HepG2 (cell line): ENCODE measurements at regions not wholly inside any gene's neighbourhood (a gene's known extent, or its start where the extent isn't known, plus 50 kb on each side); places are given as distances from the start of the nearest gene placed in this dataset.

Experiments used
- ATAC-seq: fragments of 200-7000 bp; cut with Tn5 transposase; 3 replicates; pipeline ENCODE4 v1.9.1; 2020; ENCODE audit warnings: mild to moderate bottlenecking, moderate library complexity
- BruUV-seq: library from RNA; stranded (reverse); fragments of 400-500 nt; replicated peaks from 2 replicates; lab custom pipeline; 2021; lab: Mats Ljungman, UMichigan
- CTCF ChIA-PET: fragments of 300-600 bp; formaldehyde crosslinking; extraction: SDS; loops from one replicate; lab custom pipeline; 2021; ENCODE audit warnings: low total read pairs, inconsistent platforms, low intra/inter-chr PET ratio; lab: Yijun Ruan, JAX
- POLR2A ChIA-PET: fragments of 350-600 bp; sonication (Branson Sonifier 250); formaldehyde crosslinking; loops from one replicate; lab custom pipeline; 2020; ENCODE audit warnings: antibody characterized with exemption, inconsistent platforms; lab: Yijun Ruan, JAX
- DNase-seq: peaks from one replicate; pipeline ENCODE4 v3.0.0-alpha.2; 2015; ENCODE audit warnings: low spot score
- FAIRE-seq: peaks from 3 replicates; lab custom pipeline; 2011; peaks lifted over from hg19 to GRCh38; lab: Jason Lieb, UNC
- H2AFZ ChIP-seq: one replicate; pipeline ENCODE4 v1.6.1; 2011; ENCODE audit warnings: low read length, inconsistent platforms
- H3K27ac ChIP-seq: fragments of 300-600 bp; 3 replicates; pipeline ENCODE4 v1.8.0; 2011; ENCODE audit warnings: mixed run types, mild to moderate bottlenecking, mixed read lengths, low read length, inconsistent platforms; ENCODE audit not compliant: insufficient read depth; ENCODE audit errors: extremely low read length
- H3K27me3 ChIP-seq, 2 experiments: fragments of 200-600 bp in 1 of 2; 2 replicates in 1 of 2; 3 replicates in 1 of 2; pipeline versions ENCODE4 v1.6.0 to v1.8.0; 2011; ENCODE audit warnings: low read length in 2 of 2, mild to moderate bottlenecking in 2 of 2, moderate library complexity in 2 of 2, inconsistent platforms in 1 of 2; ENCODE audit not compliant: insufficient read depth in 2 of 2, control insufficient read depth in 1 of 2
- H3K36me3 ChIP-seq, 2 experiments: fragments of 200-600 bp in 1 of 2; replicated peaks in 1 of 2; 2 replicates in 1 of 2; 3 replicates in 1 of 2; pipeline versions ENCODE4 v1.5.1 to v1.8.0; 2011; ENCODE audit warnings: low read length in 2 of 2, inconsistent platforms in 1 of 2; ENCODE audit not compliant: insufficient read depth in 2 of 2, control insufficient read depth in 1 of 2
- H3K4me1 ChIP-seq: 2 replicates; pipeline ENCODE4 v1.5.1; 2012; ENCODE audit warnings: low read length, inconsistent platforms; ENCODE audit not compliant: insufficient read depth
- H3K4me2 ChIP-seq: 2 replicates; pipeline ENCODE4 v1.6.0; 2011; ENCODE audit warnings: low read depth, low read length, inconsistent platforms
- H3K4me3 ChIP-seq, 3 experiments: fragments of 200-600 bp in 1 of 3; sonication (generic), shearing (Covaris generic) in 1 of 3; replicated peaks in 1 of 3; 2 replicates each; pipeline ENCODE4 v1.5.1; 2011 to 2016; ENCODE audit warnings: low read length in 3 of 3, inconsistent platforms in 2 of 3, low read depth in 2 of 3, mild to moderate bottlenecking in 2 of 3, control low read depth in 1 of 3, mixed read lengths in 1 of 3; ENCODE audit not compliant: insufficient read depth in 1 of 3
- H3K79me2 ChIP-seq: one replicate; pipeline ENCODE4 v1.6.1; 2011; ENCODE audit warnings: low read length, inconsistent platforms; ENCODE audit not compliant: insufficient read depth
- H3K9ac ChIP-seq: 2 replicates; pipeline ENCODE4 v1.6.0; 2011; ENCODE audit warnings: mild to moderate bottlenecking, low read depth, low read length, inconsistent platforms; ENCODE audit not compliant: insufficient read depth
- H3K9me3 ChIP-seq: 2 replicates; pipeline ENCODE4 v1.5.1; 2012; ENCODE audit warnings: mild to moderate bottlenecking, low read length
- H4K20me1 ChIP-seq: 2 replicates; pipeline ENCODE4 v1.6.0; 2011; ENCODE audit warnings: inconsistent platforms, mild to moderate bottlenecking, low read length, moderate library complexity; ENCODE audit not compliant: insufficient read depth
- CTCF ChIP-seq: sonication (generic); formaldehyde crosslinking; IDR thresholded peaks from 2 replicates; pipeline ENCODE4 v1.5.0; 2020; ENCODE audit warnings: mild to moderate bottlenecking, missing genetic modification reagents, moderate library complexity
- DDIT3 ChIP-seq: sonication (generic); formaldehyde crosslinking; IDR thresholded peaks from 2 replicates; pipeline ENCODE4 v1.4.0; 2020; ENCODE audit warnings: mild to moderate bottlenecking, missing genetic modification reagents
- JDP2 ChIP-seq: sonication (generic); formaldehyde crosslinking; IDR thresholded peaks from 2 replicates; pipeline ENCODE4 v1.8.1; 2022; ENCODE audit warnings: missing genetic modification reagents, borderline replicate concordance
- MXD4 ChIP-seq: IDR thresholded peaks from 2 replicates; pipeline ENCODE4 v1.6.1; 2016; ENCODE audit warnings: mild to moderate bottlenecking, missing biosample characterization, missing genetic modification reagents
- NBN ChIP-seq: fragments of 450-650 bp; conservative IDR thresholded peaks from 2 replicates; pipeline ENCODE4 v1.6.1; 2017
- NPAS2 ChIP-seq: sonication (generic); formaldehyde crosslinking; IDR thresholded peaks from 2 replicates; pipeline ENCODE4 v1.8.0; 2022; ENCODE audit warnings: mild to moderate bottlenecking, missing genetic modification reagents, borderline replicate concordance
- NR2C2 ChIP-seq: sonication (generic); formaldehyde crosslinking; IDR thresholded peaks from 2 replicates; pipeline ENCODE4 v1.4.0; 2020; ENCODE audit warnings: missing genetic modification reagents, mild to moderate bottlenecking, moderate library complexity, borderline replicate concordance
- STAG1 ChIP-seq: sonication (generic); formaldehyde crosslinking; IDR thresholded peaks from 2 replicates; pipeline ENCODE4 v1.4.0; 2020; ENCODE audit warnings: missing genetic modification reagents
- ZC3H13 ChIP-seq: sonication (generic); formaldehyde crosslinking; IDR thresholded peaks from 2 replicates; pipeline ENCODE4 v1.8.1; 2023; ENCODE audit warnings: mild to moderate bottlenecking, missing genetic modification reagents, moderate library complexity
- ZFP82 ChIP-seq: sonication (generic); formaldehyde crosslinking; IDR thresholded peaks from 2 replicates; pipeline ENCODE4 v1.5.1; 2020; ENCODE audit warnings: mild to moderate bottlenecking, missing genetic modification reagents, borderline replicate concordance
- ZNF432 ChIP-seq: sonication (generic); formaldehyde crosslinking; IDR thresholded peaks from 2 replicates; pipeline ENCODE4 v1.5.0; 2020; ENCODE audit warnings: missing genetic modification reagents, mild to moderate bottlenecking, borderline replicate concordance
- ZNF558 ChIP-seq: sonication (generic); formaldehyde crosslinking; IDR thresholded peaks from 2 replicates; pipeline ENCODE4 v1.9.0; 2022; ENCODE audit warnings: mild to moderate bottlenecking, missing genetic modification reagents, borderline replicate concordance
- WGBS: methylation state at CpG from one replicate; pipeline ENCODE4 v1.1.6; 2017; ENCODE audit warnings: low lambda C conversion rate; 5-methylcytosine and 5-hydroxymethylcytosine counted together
- in situ Hi-C: cut with HindIII; loops from 2 replicates; pipeline ENCODE4 v1.10.0; 2017; ENCODE audit warnings: low pct_unique_long_range_greater_than_20kb; ENCODE audit not compliant: extremely low pct_ligation_motif_present
- intact Hi-C: fragments of 100-400 bp; cut with micrococcal nuclease; formaldehyde crosslinking; loops from one replicate; pipeline ENCODE4 v1.10.0; 2022; ENCODE audit not compliant: unreplicated experiment
- TF ChIP-seq, protein P1 (sequence below): sonication (generic); formaldehyde crosslinking; IDR thresholded peaks from 2 replicates; pipeline ENCODE4 v1.4.0; 2020; ENCODE audit warnings: missing genetic modification reagents
- TF ChIP-seq, protein P2 (sequence below): sonication (generic); formaldehyde crosslinking; conservative IDR thresholded peaks from 2 replicates; pipeline ENCODE4 v1.4.0; 2020; ENCODE audit warnings: missing genetic modification reagents

DNA sequence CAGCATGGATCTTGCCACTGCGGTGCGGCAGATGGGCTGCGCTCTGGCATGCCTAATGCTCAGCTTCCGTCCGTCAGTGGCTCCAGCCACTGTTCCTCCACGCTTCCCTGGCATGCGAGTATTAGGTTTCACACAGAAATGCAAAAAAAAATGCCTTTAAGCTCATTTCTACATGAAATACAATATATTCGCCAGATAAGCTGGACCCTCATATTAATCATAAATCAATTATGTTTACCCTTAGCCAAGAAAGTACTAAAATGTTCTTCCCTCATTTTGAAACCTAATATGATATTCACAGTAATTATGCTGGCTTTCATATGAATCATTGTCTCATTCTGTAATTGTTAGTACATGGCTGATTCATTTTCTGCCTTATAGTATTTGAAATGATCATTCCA, 115.5 kb upstream of the FAM241A start:
- H3K9ac ChIP-seq = no peak overlapping the region
- ATAC-seq (no peak), FAIRE-seq (no peak), DNase-seq (no peak)
- WGBS = 39% methylated on average over 8 of the region's 8 CpGs
- BruUV-seq = no TSS peak
- H3K4me1 ChIP-seq = no peaks in the 10 kb centered on the region
- H3K79me2 ChIP-seq = no peaks in the 10 kb centered on the region
- no peak overlapping the region for H3K4me3 ChIP-seq
- ChIA-PET POLR2A (no interaction called here), CTCF (no interaction called here)
- H2AFZ ChIP-seq = no peak overlapping the region
- H3K36me3 ChIP-seq = no peaks in the 10 kb centered on the region
- TF ChIP-seq DDIT3 (CRISPR knock-in tag) (no peak), NBN (no peak), NPAS2 (CRISPR knock-in tag) (no peak), NR2C2 (no peak), ZNF432 (CRISPR knock-in tag) (no peak), ZC3H13 (CRISPR knock-in tag) (no peak)
- intact Hi-C loops = loop anchor here (2.0 to 5.0 kb wide), 5 partner anchors 87 to 1397 kb away; no protein-coding TSS in a partner anchor
- no peaks in the 10 kb centered on the region for H4K20me1 ChIP-seq
- in situ Hi-C loops = loop anchor here (5.0 kb wide), 1 partner anchor 387 kb away; no protein-coding TSS in a partner anchor
- no peak overlapping the region for H3K4me2 ChIP-seq
- H3K9me3 ChIP-seq = no peaks in the 10 kb centered on the region
- H3K27ac ChIP-seq = no peak overlapping the region
- H3K27me3 ChIP-seq = no peaks in the 10 kb centered on the region

DNA sequence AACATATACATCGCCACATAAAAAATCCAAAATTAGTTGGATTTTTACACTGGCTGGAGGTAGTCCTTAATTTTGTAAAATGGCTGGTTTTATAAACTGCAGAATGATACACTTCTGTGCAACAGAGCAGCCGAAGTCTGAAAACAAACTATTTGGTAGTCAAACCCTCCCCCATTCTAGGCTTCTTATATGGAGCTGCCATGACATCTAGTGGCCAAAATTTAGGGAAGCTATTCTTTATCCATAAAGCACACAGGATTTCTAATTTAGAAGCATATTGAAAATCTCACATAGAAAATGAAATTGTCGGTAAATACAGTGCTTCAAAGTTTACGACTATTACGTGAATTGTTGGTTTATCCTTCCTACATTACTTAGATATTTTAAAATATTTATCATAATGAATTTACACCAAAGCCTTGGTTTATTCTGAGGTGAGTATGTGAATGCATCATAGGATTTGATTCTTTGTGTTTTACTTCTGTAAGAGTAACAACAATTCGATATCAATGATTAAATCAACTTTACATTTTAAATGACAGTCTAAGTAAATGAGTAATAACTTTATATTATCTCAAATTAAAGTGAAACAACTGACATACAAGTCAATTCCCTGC, 113.4 kb upstream of the FAM241A start:
- Histone ChIP-seq H3K79me2 (no peaks in the 10 kb centered on the region), H3K27ac (no peak overlapping the region), H2AFZ (no peak overlapping the region), H3K36me3 (no peaks in the 10 kb centered on the region), H3K4me2 (no peak overlapping the region), H4K20me1 (no peaks in the 10 kb centered on the region), H3K9me3 (no peaks in the 10 kb centered on the region), H3K27me3 (no peaks in the 10 kb centered on the region), H3K4me1 (no peaks in the 10 kb centered on the region), H3K4me3 (no peak overlapping the region), H3K9ac (no peak overlapping the region)
- ChIA-PET CTCF (interaction anchor here (1.0 to 1.6 kb wide), 2 partner anchors 390 to 1982 kb away, joined by 3 to 15 read pairs; no protein-coding TSS in a partner anchor), POLR2A (no interaction called here)
- WGBS = 1% methylated on average over 6 of the region's 6 CpGs
- in situ Hi-C loops = loop anchor here (5.0 kb wide), 1 partner anchor 390 kb away; no protein-coding TSS in a partner anchor
- ATAC-seq = peak; percentile 72
- peak; percentile 25 for DNase-seq
- intact Hi-C loops = loop anchor here (1.0 to 5.0 kb wide), 6 partner anchors 90 to 1400 kb away; no protein-coding TSS in a partner anchor
- peak; percentile 36 for FAIRE-seq
- BruUV-seq = no TSS peak
- peak; percentile 72 for TF ChIP-seq STAG1 (CRISPR knock-in tag)
- no peak for TF ChIP-seq ZFP82 (CRISPR knock-in tag)
- no peak for TF ChIP-seq JDP2 (CRISPR knock-in tag)
- TF ChIP-seq, protein P1, sequence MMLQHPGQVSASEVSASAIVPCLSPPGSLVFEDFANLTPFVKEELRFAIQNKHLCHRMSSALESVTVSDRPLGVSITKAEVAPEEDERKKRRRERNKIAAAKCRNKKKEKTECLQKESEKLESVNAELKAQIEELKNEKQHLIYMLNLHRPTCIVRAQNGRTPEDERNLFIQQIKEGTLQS (CRISPR knock-in tag) = no peak
- no peak for TF ChIP-seq MXD4 (CRISPR knock-in tag)
- peak; percentile 73 for TF ChIP-seq CTCF (CRISPR knock-in tag)
- TF ChIP-seq, protein P2, sequence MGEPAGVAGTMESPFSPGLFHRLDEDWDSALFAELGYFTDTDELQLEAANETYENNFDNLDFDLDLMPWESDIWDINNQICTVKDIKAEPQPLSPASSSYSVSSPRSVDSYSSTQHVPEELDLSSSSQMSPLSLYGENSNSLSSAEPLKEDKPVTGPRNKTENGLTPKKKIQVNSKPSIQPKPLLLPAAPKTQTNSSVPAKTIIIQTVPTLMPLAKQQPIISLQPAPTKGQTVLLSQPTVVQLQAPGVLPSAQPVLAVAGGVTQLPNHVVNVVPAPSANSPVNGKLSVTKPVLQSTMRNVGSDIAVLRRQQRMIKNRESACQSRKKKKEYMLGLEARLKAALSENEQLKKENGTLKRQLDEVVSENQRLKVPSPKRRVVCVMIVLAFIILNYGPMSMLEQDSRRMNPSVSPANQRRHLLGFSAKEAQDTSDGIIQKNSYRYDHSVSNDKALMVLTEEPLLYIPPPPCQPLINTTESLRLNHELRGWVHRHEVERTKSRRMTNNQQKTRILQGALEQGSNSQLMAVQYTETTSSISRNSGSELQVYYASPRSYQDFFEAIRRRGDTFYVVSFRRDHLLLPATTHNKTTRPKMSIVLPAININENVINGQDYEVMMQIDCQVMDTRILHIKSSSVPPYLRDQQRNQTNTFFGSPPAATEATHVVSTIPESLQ (CRISPR knock-in tag) = no peak
- no peak for TF ChIP-seq ZNF558 (CRISPR knock-in tag)
